SK-N-SH (cell line): ENCODE measurements at regions not wholly inside any gene's neighbourhood (a gene's known extent, or its start where the extent isn't known, plus 50 kb on each side); places are given as distances from the start of the nearest gene placed in this dataset.

Source experiments
- CTCF ChIP-seq: fragments of 200-600 bp; sonication (generic); IDR thresholded peaks from 2 replicates; pipeline ENCODE4 v1.6.1; 2017; ENCODE audit warnings: antibody characterized with exemption, mild to moderate bottlenecking, moderate library complexity
- EP300 ChIP-seq, 2 experiments: IDR thresholded peaks; 2 replicates each; pipeline versions ENCODE4 v1.4.0 to v1.6.1; 2012; ENCODE audit warnings: borderline replicate concordance in 1 of 2, low read depth in 1 of 2, low read length in 1 of 2
- MXI1 ChIP-seq: IDR thresholded peaks from 2 replicates; pipeline ENCODE4 v1.6.1; 2012; ENCODE audit warnings: mild to moderate bottlenecking, low read depth, low read length, improper control_type of control experiment
- NFIC ChIP-seq: IDR thresholded peaks from 2 replicates; pipeline ENCODE4 v1.4.0; 2012; ENCODE audit warnings: borderline replicate concordance
- POLR2AphosphoS5 ChIP-seq: IDR thresholded peaks from 2 replicates; pipeline ENCODE4 v1.6.1; 2012; ENCODE audit warnings: low read depth, low read length
- RAD21 ChIP-seq: IDR thresholded peaks from 2 replicates; pipeline ENCODE4 v1.6.1; 2012; ENCODE audit warnings: mild to moderate bottlenecking, low read length
- RCOR1 ChIP-seq: fragments of 150-350 bp; IDR thresholded peaks from 2 replicates; pipeline ENCODE4 v1.6.1; 2017; ENCODE audit warnings: antibody characterized with exemption, low read length
- REST ChIP-seq: IDR thresholded peaks from 2 replicates; pipeline ENCODE4 v1.6.1; 2012; ENCODE audit warnings: mild to moderate bottlenecking, low read depth, low read length, moderate library complexity
- SMC3 ChIP-seq: IDR thresholded peaks from 2 replicates; pipeline ENCODE4 v1.6.1; 2012; ENCODE audit warnings: low read depth, low read length, improper control_type of control experiment
- USF2 ChIP-seq: fragments of 150-350 bp; IDR thresholded peaks from 2 replicates; pipeline ENCODE4 v1.6.1; 2017; ENCODE audit warnings: antibody characterized with exemption, low read length, low read depth, borderline replicate concordance
- TF ChIP-seq, protein P1 (sequence below): IDR thresholded peaks from 2 replicates; pipeline ENCODE4; 2012

- TF ChIP-seq MXI1 (no peak), CTCF (no peak), POLR2AphosphoS5 (no peak), REST (no peak), EP300 (IDR thresholded peaks at IDR 0.05; ENCODE audit: borderline replicate concordance in 1 of 2, low read depth in 1 of 2, low read length in 1 of 2) (no peak), RAD21 (no peak), USF2 (no peak), RCOR1 (no peak), SMC3 (no peak), NFIC (no peak)
- TF ChIP-seq, protein P1, sequence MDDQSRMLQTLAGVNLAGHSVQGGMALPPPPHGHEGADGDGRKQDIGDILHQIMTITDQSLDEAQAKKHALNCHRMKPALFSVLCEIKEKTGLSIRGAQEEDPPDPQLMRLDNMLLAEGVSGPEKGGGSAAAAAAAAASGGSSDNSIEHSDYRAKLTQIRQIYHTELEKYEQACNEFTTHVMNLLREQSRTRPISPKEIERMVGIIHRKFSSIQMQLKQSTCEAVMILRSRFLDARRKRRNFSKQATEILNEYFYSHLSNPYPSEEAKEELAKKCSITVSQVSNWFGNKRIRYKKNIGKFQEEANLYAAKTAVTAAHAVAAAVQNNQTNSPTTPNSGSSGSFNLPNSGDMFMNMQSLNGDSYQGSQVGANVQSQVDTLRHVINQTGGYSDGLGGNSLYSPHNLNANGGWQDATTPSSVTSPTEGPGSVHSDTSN: no peak
These were observed 497.4 kb downstream of the ENC1 start for GRCh38 chr5:74143151-74143550.
